ENCODE measurements at regions not wholly inside any gene's neighbourhood (a gene's known extent, or its start where the extent isn't known, plus 50 kb on each side); places are given as distances from the start of the nearest gene placed in this dataset.

DNA sequence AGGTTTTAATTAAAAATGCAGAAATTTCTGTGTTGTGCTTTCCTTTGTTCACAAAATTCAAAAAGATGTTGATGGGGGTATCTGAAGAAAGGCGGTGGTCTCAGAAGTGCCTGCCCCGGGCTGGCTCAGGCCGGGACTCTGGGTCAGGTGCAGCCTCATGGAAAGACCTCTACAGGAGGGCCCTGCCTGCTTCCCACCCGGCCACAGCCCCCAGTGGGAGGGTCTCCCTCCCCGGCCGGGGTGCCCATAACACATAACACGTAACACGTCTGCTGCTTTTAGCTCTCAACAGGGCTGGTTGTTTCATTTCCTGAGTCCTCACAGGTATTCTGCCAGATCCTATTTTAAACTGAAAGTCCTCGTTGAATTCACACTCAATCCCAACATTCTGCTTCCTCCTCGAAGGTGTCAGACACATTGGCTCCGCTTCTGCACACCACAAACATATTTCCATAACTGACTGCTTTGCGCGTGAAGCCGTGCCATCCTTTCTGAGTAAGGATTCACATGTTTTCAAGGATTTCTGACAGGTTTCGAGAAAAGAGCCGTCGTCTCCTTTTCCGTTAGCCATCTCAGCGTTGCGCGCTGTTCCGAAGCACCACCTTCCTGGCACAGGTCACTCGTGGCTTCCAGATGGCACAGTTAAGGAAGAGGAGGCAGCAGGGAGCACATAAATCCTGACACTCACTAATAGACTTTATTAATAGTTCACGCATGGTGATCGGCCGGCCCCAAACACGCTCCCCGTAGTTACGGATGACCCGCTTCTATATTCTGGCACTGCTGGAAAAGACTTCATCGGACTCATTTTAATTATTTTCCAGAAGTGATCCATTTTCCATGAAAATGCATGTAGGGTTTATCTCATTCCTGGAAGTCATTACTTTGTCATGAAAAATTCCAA, 569.3 kb downstream of the BRD1 start:
- Histone ChIP-seq H3K27me3 (ENCODE audit: control insufficient read depth in 1 of 2, insufficient read depth in 2 of 2, low read length in 2 of 2) (no peaks in the 10 kb centered on the region), H3K27ac (ENCODE audit: low read depth, low read length) (no peak overlapping the region), H3K4me1 (ENCODE audit: insufficient read depth, low read length) (no peaks in the 10 kb centered on the region), H3K9ac (ENCODE audit: low read length) (no peak overlapping the region), H3K4me3 (ENCODE audit: low read depth in 1 of 2, low read length in 2 of 2) (no peak overlapping the region), H3K9me3 (ENCODE audit: low read length) (no peaks in the 10 kb centered on the region), H3K36me3 (ENCODE audit: insufficient read depth, low read length) (no peaks in the 10 kb centered on the region)

DNA sequence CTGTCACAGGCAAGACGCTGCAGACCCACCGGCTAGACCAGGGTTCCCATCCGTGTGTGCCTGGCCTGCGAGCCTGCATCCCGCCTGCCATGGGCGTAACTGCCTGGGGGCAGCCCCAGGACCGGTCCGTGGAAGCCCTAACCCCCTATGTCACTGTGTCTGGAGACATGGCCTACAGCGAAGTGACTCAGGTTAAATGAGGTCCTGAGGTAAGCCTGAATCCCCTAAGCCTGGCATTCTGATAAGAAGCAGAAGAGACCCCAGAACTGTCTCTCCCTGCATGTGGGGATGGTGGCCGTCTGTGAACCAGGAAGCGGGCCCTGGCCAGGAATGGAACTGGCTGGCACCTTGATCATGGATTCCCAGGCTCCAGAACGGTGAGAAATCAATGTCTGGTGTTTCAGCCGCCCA, 570.1 kb downstream of the BRD1 start:
- Histone ChIP-seq H3K27me3 (ENCODE audit: control insufficient read depth in 1 of 2, insufficient read depth in 2 of 2, low read length in 2 of 2) (peaks cover 0 to 4% of the 10 kb centered on the region in 2 donors), H3K36me3 (ENCODE audit: insufficient read depth, low read length) (no peaks in the 10 kb centered on the region), H3K9me3 (ENCODE audit: low read length) (no peaks in the 10 kb centered on the region), H3K4me3 (ENCODE audit: low read depth in 1 of 2, low read length in 2 of 2) (no peak overlapping the region), H3K9ac (ENCODE audit: low read length) (no peak overlapping the region), H3K4me1 (ENCODE audit: insufficient read depth, low read length) (no peaks in the 10 kb centered on the region), H3K27ac (ENCODE audit: low read depth, low read length) (no peak overlapping the region)

DNA sequence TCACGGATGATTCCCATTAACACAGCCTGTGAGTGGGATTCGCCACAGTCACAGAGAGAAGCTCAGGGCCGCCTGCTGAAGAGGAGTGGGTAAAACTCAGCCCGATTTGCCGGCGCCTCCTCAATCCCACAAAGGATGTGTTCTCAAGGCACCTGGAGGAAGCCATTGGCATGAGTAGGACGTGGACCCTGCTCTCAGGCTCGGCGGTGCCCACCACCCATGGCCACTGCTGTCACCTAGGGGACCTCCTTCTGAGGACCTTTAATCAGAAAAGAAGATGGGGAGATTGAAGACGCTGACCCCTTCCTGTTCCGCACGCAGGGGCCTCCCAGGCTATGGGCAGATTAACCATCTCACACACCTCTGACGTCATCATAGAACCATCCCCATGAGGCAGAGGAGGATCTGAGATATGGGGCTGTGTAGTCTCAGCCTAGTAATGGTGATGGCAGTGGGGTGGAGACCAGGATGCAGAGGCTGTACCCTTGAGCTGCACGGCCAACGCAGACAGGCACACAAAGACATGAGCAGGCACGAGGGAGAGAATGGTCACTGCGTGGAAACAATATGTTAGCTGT, 571.8 kb downstream of the BRD1 start:
- Histone ChIP-seq H3K36me3 (ENCODE audit: insufficient read depth, low read length) (no peaks in the 10 kb centered on the region), H3K27me3 (ENCODE audit: control insufficient read depth in 1 of 2, insufficient read depth in 2 of 2, low read length in 2 of 2) (peaks cover 0 to 7% of the 10 kb centered on the region in 2 donors), H3K27ac (ENCODE audit: low read depth, low read length) (no peak overlapping the region), H3K4me3 (ENCODE audit: low read depth in 1 of 2, low read length in 2 of 2) (no peak overlapping the region), H3K9me3 (ENCODE audit: low read length) (no peaks in the 10 kb centered on the region), H3K9ac (ENCODE audit: low read length) (no peak overlapping the region), H3K4me1 (ENCODE audit: insufficient read depth, low read length) (no peaks in the 10 kb centered on the region)

DNA sequence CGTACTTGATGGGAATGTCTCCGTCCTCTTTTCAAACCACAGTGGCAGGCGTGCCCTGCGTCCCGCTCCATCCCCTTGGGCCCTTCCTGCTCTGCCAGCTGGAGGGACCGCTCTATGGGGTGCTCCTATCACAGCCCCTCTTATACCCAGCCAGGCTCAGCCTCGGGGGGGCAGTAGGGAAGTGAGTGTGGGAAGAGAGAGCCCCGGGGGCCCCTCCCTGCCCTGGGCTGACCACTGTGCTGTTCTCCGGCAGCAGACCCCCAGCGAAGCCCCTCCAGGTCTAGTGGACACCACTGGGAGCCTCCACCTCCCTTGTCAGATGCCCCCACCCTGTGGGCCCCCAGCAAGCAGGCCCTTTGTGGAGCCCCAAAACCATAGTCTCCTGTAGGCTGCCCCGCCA, 572.5 kb downstream of the BRD1 start:
- H3K4me3 ChIP-seq (ENCODE audit: low read depth in 1 of 2, low read length in 2 of 2) = no peak overlapping the region
- no peaks in the 10 kb centered on the region for H3K9me3 ChIP-seq (ENCODE audit: low read length)
- H3K9ac ChIP-seq (ENCODE audit: low read length) = no peak overlapping the region
- H3K27me3 ChIP-seq (ENCODE audit: control insufficient read depth in 1 of 2, insufficient read depth in 2 of 2, low read length in 2 of 2) = peaks cover 0 to 7% of the 10 kb centered on the region in 2 donors
- no peak overlapping the region for H3K27ac ChIP-seq (ENCODE audit: low read depth, low read length)
- no peaks in the 10 kb centered on the region for H3K4me1 ChIP-seq (ENCODE audit: insufficient read depth, low read length)
- H3K36me3 ChIP-seq (ENCODE audit: insufficient read depth, low read length) = no peaks in the 10 kb centered on the region

DNA sequence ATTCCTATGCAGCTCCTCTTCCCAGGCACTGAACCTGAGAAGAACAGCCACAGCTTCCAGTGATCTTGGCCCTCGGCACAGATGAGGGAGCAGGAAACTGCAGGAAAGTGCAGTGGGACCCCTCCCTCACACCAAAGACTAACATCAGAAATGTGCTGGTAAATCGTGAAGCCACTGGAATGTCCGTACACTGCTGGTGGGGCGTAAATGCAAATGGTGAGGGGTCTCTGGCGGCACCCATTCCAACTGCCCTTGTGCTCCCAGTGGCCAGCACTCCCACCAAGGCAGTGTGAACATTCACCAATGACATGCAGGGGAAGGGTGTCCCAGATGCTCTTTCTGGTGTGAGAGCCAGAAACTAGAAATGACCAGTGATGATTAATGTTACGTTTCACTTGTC, 574.0 kb downstream of the BRD1 start:
- peaks cover 0 to 7% of the 10 kb centered on the region in 2 donors for H3K27me3 ChIP-seq (ENCODE audit: control insufficient read depth in 1 of 2, insufficient read depth in 2 of 2, low read length in 2 of 2)
- no peak overlapping the region for H3K9ac ChIP-seq (ENCODE audit: low read length)
- no peaks in the 10 kb centered on the region for H3K4me1 ChIP-seq (ENCODE audit: insufficient read depth, low read length)
- no peaks in the 10 kb centered on the region for H3K36me3 ChIP-seq (ENCODE audit: insufficient read depth, low read length)
- H3K27ac ChIP-seq (ENCODE audit: low read depth, low read length) = no peak overlapping the region
- no peak overlapping the region for H3K4me3 ChIP-seq (ENCODE audit: low read depth in 1 of 2, low read length in 2 of 2)
- H3K9me3 ChIP-seq (ENCODE audit: low read length) = no peaks in the 10 kb centered on the region

DNA sequence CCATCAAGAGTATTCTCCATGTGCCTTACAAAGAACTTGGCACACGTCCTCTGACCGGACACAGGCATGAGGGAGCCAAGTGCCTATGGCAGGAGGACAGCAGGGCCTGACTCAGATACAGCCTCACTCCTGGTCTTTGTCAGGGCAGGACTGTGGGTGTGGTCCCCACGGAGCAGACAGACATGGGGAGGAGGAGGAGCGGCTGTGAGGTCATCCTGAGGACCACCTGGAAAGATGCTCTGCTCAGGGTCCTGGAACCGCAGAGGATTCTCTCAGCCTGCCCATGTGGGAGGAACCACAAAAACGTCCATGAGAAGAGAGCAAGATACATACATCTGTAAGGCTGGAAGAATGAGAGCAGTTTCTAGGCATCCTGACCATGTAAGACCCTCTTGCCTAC, 576.3 kb downstream of the BRD1 start:
- Histone ChIP-seq H3K27ac (ENCODE audit: low read depth, low read length) (no peak overlapping the region), H3K36me3 (ENCODE audit: insufficient read depth, low read length) (no peaks in the 10 kb centered on the region), H3K27me3 (ENCODE audit: control insufficient read depth in 1 of 2, insufficient read depth in 2 of 2, low read length in 2 of 2) (peaks cover 0 to 7% of the 10 kb centered on the region in 2 donors), H3K4me3 (ENCODE audit: low read depth in 1 of 2, low read length in 2 of 2) (no peak overlapping the region), H3K9ac (ENCODE audit: low read length) (no peak overlapping the region), H3K4me1 (ENCODE audit: insufficient read depth, low read length) (no peaks in the 10 kb centered on the region), H3K9me3 (ENCODE audit: low read length) (no peaks in the 10 kb centered on the region)

DNA sequence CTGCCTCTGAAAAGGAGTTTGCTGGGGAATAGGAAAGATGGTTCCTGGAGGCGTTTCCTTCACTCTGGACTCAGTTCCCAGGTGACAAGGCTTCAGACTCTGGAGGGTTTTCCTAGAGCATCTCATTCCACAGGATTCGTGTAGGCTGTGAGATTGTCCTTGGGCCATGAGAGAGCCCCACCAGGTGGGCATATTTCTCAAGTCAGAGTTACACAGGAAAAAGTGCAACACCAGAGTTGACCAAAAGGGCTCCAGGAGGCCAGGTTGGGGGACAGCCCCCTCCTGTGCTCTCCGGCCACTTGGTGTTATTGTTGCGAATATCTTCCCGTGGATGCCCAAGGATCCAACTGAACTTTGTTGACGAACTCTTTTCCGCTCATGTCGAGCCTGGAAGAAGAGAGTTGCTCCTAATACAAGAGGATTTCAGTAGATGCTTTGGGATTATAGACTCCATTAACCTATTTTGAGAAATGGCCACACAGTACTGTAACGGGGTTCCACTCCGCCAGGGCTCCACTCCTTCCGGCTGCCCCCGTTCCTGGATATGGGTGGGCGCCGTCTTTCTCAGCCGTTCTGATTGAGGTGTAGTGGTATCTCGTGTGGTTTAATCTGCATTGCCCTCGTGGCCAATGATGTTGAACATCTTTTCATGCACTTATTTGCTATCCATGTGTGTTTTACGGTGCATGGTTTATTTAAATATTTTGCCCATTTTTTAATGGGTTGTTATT, 580.3 kb downstream of the BRD1 start:
- no peak overlapping the region for H3K4me3 ChIP-seq (ENCODE audit: low read depth in 1 of 2, low read length in 2 of 2)
- no peak overlapping the region for H3K9ac ChIP-seq (ENCODE audit: low read length)
- no peaks in the 10 kb centered on the region for H3K4me1 ChIP-seq (ENCODE audit: insufficient read depth, low read length)

DNA sequence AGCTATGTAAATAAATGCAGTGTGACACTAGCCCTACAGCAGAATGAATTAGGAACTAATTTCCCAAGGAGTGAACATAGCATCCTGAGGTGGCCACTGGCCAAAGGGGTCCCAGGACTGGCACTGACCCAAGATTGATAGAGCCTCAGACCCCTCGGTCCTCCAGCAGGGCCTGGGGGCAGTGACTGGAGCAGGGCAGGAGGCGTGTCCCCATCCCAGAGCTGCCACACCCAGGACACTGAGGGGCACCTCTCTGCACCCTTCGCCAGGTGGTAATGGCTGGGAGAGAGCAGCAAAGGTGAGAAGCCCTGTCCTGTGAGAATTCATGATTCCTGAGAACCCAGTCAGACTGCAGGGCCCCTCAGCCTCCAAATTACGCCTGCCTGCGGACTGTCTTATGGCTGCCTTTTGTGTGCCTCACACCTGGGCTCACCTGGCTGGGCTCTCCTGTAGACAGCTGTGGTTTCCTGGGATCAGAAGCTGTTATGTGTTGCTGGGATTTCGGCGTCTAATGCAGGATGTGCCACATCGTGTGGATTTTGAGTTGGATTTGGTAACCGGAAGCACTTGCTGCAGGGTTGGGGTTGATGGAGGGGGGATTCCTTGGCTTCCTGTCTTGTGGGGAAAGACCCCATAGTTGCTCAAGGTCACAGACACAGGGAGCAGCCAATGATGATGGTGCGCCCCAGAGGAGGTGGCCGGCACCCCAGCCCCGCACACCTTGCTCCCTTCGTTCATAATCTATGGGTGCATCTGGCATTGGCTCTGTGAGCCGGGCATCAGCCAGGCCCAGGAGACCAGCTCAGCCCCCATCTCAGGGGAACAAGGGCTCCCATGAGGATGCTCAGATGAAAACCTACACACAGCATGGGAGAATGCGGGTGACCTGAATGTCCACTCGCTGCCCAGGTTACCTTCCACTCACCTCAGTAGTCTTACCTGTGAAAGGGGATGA, 582.9 kb downstream of the BRD1 start:
- Histone ChIP-seq H3K36me3 (ENCODE audit: insufficient read depth, low read length) (no peaks in the 10 kb centered on the region), H3K27ac (ENCODE audit: low read depth, low read length) (no peak overlapping the region), H3K4me3 (ENCODE audit: low read depth in 1 of 2, low read length in 2 of 2) (no peak overlapping the region)

More for the DNA sequence above, 580.3 kb downstream of the BRD1 start:
- no peaks in the 10 kb centered on the region for H3K9me3 ChIP-seq (ENCODE audit: low read length)
- H3K27me3 ChIP-seq (ENCODE audit: control insufficient read depth in 1 of 2, insufficient read depth in 2 of 2, low read length in 2 of 2) = peaks cover 0 to 2% of the 10 kb centered on the region in 2 donors
- H3K27ac ChIP-seq (ENCODE audit: low read depth, low read length) = no peak overlapping the region
- no peaks in the 10 kb centered on the region for H3K36me3 ChIP-seq (ENCODE audit: insufficient read depth, low read length)

DNA sequence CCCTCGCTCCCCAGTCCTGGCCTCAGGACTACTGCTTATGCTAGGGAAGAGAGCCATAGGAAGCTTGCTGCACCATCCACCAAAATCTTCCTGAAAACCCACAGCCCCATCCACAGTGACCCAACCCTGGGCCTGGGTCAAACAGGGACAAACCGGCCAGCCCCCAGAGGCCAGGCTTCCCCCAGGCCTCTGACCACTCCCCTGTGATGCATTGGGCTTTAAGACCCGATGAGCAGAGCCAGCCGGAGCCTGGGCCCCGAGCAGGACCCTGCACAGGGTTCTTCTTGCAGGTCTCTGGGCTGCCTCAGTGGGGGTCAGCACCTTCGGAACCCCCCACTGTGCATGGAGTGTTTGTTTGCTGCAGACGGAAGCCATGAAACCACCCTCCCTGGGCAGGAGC, 583.7 kb downstream of the BRD1 start:
- no peaks in the 10 kb centered on the region for H3K36me3 ChIP-seq (ENCODE audit: insufficient read depth, low read length)
- H3K9me3 ChIP-seq (ENCODE audit: low read length) = no peaks in the 10 kb centered on the region
- H3K27me3 ChIP-seq (ENCODE audit: control insufficient read depth in 1 of 2, insufficient read depth in 2 of 2, low read length in 2 of 2) = no peaks in the 10 kb centered on the region
- H3K27ac ChIP-seq (ENCODE audit: low read depth, low read length) = no peak overlapping the region
- H3K4me3 ChIP-seq (ENCODE audit: low read depth in 1 of 2, low read length in 2 of 2) = no peak overlapping the region
- no peaks in the 10 kb centered on the region for H3K4me1 ChIP-seq (ENCODE audit: insufficient read depth, low read length)
- H3K9ac ChIP-seq (ENCODE audit: low read length) = no peak overlapping the region

More for the DNA sequence above, 582.9 kb downstream of the BRD1 start:
- Histone ChIP-seq H3K27me3 (ENCODE audit: control insufficient read depth in 1 of 2, insufficient read depth in 2 of 2, low read length in 2 of 2) (no peaks in the 10 kb centered on the region), H3K9ac (ENCODE audit: low read length) (no peak overlapping the region), H3K4me1 (ENCODE audit: insufficient read depth, low read length) (no peaks in the 10 kb centered on the region), H3K9me3 (ENCODE audit: low read length) (no peaks in the 10 kb centered on the region)

DNA sequence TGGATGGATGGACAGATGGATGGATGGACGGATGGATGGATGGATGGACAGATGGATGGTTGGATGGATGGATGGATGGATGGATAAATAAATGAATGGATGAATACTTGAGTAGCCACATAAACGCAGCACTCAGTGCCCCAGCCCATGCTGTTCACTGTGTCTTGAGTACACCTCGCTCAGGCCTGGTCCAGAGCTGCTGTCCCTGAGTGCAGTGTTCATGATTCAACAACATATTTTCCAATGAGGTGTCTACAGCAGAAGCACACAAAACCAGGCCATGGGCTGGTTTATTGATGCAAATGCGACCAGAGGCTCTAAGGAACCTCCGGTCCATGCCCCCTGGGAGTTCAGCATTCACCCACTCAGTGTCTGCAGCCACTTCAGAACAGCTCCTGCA, 584.3 kb downstream of the BRD1 start:
- Histone ChIP-seq H3K27ac (ENCODE audit: low read depth, low read length) (no peak overlapping the region), H3K36me3 (ENCODE audit: insufficient read depth, low read length) (no peaks in the 10 kb centered on the region), H3K9ac (ENCODE audit: low read length) (no peak overlapping the region), H3K9me3 (ENCODE audit: low read length) (no peaks in the 10 kb centered on the region), H3K27me3 (ENCODE audit: control insufficient read depth in 1 of 2, insufficient read depth in 2 of 2, low read length in 2 of 2) (peaks cover 0 to 1% of the 10 kb centered on the region in 2 donors), H3K4me3 (ENCODE audit: low read depth in 1 of 2, low read length in 2 of 2) (no peak overlapping the region), H3K4me1 (ENCODE audit: insufficient read depth, low read length) (no peaks in the 10 kb centered on the region)
